ENCODE measurements at regions not wholly inside any gene's neighbourhood (a gene's known extent, or its start where the extent isn't known, plus 50 kb on each side); places are given as distances from the start of the nearest gene placed in this dataset.

GRCh38 chr13:68234274-68234673, 1004.1 kb upstream of the PCDH9 start:
- no peak for DNase-seq

DNA sequence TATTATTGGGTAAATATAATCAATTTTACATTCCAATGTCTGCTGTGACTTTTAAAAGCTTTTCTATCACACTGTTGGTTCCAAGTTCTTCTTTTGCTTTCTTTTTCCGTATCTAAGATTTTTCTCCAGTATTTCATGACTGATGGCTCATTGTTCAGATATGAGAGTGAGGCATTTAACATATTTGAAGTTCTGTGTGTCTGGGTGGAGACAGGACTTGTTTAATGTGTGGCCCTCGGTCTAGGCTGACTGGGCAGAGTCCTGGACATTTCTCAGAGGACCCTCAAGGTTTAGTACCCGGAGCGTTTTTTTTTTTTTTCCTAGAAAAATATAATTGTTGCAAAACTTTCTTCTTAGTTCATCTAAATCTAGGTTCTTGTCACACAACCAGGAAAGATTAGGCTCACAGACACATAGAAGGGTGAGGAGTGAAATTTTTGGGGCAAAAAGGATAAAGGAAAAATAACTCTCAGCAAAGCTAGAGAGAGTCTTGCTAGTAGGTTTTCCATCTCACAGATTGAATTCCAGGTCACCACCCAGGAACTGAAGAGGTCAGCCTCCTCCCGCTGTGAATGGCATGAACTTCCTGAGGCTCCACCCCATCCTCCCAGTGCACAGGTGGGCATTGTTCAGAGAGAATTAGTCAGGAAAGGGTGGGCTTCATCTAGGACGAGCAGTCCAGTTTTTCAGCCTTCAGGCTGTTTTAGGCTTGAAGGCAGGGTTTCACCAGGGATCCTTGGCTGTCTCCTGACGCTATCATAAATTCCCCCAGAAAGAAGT, 1002.4 kb upstream of the PCDH9 start:
- DNase-seq, result no peak

GRCh38 chr13:68214691-68215415, 984.7 kb upstream of the PCDH9 start:
- no peak for DNase-seq

- DNase-seq, result no peak
Measured at GRCh38 chr13:68199271-68199670, 969.1 kb upstream of the PCDH9 start.

GRCh38 chr13:68190818-68191217, 960.7 kb upstream of the PCDH9 start:
- DNase-seq, result no peak

DNA sequence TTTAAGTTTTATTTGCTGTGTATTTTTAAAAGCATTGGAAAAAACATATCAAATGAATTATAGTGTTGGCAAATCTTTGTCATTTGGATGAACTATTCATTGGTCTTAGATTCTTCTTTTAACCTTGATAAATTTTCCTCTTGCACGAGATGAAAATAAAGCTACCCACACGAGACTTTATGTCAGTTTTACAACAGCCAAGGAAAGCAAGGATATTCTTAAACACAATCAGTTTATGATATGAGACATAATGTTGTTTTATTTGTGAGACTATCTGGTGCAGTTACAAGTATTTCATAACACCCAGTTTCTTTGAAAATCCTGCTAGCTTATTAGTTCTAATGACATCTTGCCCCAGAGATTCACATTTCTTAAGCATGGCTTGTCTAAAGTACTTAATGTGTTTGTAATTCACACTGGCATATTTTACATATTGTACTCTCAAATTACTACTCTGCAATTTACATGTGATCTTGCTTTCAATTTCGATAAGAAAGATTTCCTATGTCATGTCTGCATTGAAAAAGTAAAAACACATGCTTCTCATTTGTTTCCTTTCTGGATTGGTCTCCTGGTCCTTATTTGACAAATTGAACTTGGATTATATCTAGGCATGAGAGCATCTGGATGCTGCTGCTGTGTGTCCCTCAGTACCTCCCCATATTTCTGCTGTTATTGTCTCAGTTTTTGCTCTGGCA, 955.5 kb upstream of the PCDH9 start:
- DNase-seq, result no peak

DNA sequence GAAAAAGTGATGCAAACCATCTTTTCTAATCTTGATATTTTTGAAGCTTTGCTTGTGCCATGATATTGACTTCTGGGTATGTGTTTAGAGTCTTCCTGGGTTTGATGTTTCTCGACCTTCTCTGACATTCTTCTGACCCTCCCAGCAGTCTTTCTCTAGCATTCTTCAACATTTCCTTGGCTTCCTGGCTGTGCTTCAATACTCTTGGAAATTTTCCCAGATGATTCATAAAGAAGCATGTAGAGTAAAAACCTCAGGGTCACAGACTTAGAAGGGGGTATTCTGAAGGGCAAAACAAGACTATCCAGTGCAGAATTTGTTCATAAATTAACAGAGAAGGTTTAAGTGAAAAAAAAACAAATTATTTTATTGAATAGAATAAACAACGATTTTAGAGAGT, 946.3 kb upstream of the PCDH9 start:
- no peak for DNase-seq

GRCh38 chr13:68174893-68175292, 944.8 kb upstream of the PCDH9 start:
- DNase-seq, result no peak

DNA sequence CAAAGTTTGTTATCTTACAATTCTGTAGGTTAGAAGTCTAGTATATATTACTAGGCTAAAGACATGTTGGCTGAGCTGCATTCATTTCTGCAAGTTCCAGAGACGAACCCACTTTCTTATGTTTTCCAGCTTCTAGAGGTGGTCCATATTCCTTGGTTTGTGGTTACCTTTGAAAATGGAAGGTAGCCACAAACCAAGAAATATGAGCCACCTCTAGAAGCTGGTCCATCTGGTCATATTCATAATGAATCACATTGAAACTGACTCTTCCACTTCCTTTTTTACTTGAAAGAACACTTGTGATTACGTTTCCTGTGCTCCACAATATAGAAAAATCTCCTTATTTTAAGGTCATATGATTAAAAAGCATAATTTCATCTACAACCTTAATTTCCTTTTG, 943.0 kb upstream of the PCDH9 start:
- no peak for DNase-seq

- DNase-seq, result no peak
Measured at GRCh38 chr13:68170961-68171360, 940.8 kb upstream of the PCDH9 start.

- no peak for DNase-seq
Measured at GRCh38 chr13:68168448-68168847, 938.3 kb upstream of the PCDH9 start.

DNA sequence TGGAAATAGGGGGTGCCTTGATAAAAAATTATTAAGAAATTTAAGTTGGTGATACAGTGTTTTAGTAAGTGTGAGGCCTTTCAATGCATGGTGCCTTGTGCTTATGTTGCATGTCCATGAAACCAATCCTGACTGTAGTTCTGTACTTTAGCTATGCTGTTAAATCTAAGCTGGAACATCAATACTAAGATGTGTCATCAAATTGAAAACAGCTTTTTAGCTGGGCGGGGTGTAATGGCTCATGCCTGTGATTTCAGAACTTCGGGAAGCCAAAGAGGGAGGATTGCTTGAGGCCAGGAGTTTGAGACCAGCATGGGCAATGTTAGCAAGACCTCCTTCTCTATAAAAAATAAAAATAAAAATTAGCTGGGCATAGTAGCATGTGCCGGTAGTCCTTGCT, 930.3 kb upstream of the PCDH9 start:
- DNase-seq, result no peak

GRCh38 chr13:68152414-68152813, 922.3 kb upstream of the PCDH9 start:
- no peak for DNase-seq

DNA sequence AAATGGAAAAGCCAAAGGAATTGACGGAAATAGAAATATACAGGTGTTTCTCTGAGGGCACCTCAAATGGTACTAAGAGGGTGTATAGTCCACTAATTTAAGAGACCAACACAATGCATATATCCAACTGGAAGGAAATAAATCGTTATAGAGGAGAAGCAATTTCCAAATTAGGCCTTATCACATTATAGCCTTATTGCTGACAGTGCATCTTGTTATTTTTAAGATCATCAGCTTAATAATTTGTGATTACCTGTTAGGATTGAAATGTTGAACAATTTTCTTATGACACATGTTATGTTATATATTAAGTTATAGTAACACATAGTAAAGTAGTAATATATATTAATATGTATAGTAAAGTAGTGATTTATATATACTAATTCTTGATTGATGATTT, 915.7 kb upstream of the PCDH9 start:
- no peak for DNase-seq

DNA sequence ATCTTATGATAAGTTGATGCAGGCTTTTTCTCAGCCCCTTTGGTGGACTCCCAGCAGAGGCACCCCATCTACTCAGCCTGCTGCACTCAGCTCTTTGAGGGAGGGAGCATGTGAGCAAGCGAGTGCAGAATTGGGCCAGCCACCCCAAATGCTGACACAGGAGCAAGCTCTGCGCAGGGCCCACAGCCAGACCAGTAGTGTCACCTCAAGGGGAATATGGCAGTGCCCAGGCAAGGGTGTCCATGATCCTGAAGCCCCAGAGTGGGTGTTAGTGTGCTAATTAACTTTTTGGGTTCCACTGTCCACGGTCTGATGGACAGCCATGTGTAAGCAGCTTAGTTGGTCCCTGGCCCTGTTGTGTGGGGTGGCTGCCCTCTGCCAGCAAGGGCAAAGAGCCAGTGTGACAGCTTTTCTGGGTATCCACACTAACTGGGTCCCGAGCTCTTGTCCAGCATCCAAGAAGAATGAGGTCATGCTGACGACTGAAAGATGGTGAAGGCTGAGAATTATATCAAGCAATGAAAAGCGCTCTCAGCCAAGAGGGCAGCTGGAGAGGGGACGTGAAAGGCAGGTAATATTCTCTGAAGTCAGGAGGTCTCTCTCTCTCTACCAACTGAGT, 898.3 kb upstream of the PCDH9 start:
- DNase-seq, result no peak

- DNase-seq, result no peak
Measured at GRCh38 chr13:68125087-68125480, 894.9 kb upstream of the PCDH9 start.

GRCh38 chr13:68124437-68125086, 894.4 kb upstream of the PCDH9 start:
- no peak for DNase-seq

GRCh38 chr13:68110178-68110768, 880.1 kb upstream of the PCDH9 start:
- DNase-seq, result no peak

DNA sequence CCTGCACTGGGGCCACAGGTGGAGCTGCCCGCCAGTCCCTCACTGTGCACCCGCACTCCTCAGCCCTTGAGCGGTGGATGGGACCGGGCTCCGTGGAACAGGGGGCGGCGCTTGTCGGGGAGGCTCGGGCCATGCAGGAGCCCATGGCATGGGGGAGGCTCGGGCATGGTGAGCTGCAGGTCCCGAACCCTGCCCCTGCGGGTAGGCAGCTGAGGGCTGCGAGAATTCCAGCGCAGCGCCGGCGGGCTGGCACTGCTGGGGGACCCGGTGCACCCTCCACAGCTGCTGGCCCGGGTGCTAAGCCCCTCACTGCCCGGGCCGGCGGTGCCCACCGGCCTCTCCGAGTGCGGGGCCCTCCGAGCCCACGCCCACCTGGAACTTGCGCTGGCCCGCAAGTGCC, 877.5 kb upstream of the PCDH9 start:
- no peak for DNase-seq

- DNase-seq, result no peak
Measured at GRCh38 chr13:68099631-68100030, 869.5 kb upstream of the PCDH9 start.

GRCh38 chr13:68081061-68081460, 850.9 kb upstream of the PCDH9 start:
- no peak for DNase-seq

GRCh38 chr13:68078874-68079273, 848.7 kb upstream of the PCDH9 start:
- DNase-seq, result no peak

DNA sequence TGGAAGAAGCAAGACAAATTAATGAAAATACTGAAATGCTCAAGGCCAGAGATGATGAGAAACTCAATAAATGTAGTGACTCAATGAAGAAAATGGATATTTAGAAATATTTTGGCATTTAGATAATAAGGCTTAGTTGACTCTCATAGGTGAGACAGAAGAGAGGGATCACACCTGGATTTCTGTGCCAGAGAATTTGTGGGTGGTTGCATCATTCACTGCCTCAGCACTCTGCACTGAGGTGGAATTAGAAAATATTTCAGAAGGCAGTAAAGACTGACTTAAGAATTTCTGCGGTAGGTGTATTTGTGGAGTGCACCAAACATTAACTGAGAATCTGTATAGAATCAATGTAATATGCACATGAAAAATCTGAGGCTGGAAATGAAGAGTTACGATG, 848.3 kb upstream of the PCDH9 start:
- DNase-seq, result no peak
